H1 (cell line): ENCODE measurements at regions not wholly inside any gene's neighbourhood (a gene's known extent, or its start where the extent isn't known, plus 50 kb on each side); places are given as distances from the start of the nearest gene placed in this dataset.

ENCODE experiments used
- CTCF ChIA-PET: fragments of 300-600 bp; sonication (Branson Sonifier 250); formaldehyde crosslinking; loops from one replicate; lab custom pipeline; 2021; ENCODE audit not compliant: partially characterized antibody; lab: Charles Lee
- POLR2A ChIA-PET: fragments of 300-600 bp; sonication (Branson Sonifier 250); formaldehyde crosslinking; loops from one replicate; lab custom pipeline; 2021; ENCODE audit warnings: inconsistent platforms; ENCODE audit not compliant: partially characterized antibody; lab: Charles Lee
- DNase-seq, 2 experiments: peaks; one replicate each; pipeline versions ENCODE4 v3.0.0 to v3.0.0-alpha.2; 2010 to 2022; ENCODE audit warnings: low spot score in 2 of 2, low read depth in 1 of 2, mixed read lengths in 1 of 2
- FAIRE-seq: peaks from 2 replicates; lab custom pipeline; 2011; peaks lifted over from hg19 to GRCh38; lab: Jason Lieb, UNC
- H2AFZ ChIP-seq: 2 replicates; pipeline ENCODE4 v1.8.1; 2012; ENCODE audit warnings: low read length, inconsistent platforms
- H2AK5ac ChIP-seq: 2 replicates; pipeline ENCODE4 v1.6.1; 2013; ENCODE audit warnings: low read depth, low read length
- H2BK120ac ChIP-seq: replicated peaks from 2 replicates; pipeline ENCODE3; 2013; ENCODE audit warnings: low read depth, low read length, inconsistent platforms
- H2BK12ac ChIP-seq: 2 replicates; pipeline ENCODE4 v1.6.1; 2013; ENCODE audit warnings: low read depth, low read length
- H2BK15ac ChIP-seq: 2 replicates; pipeline ENCODE4 v1.6.1; 2013; ENCODE audit warnings: low read length
- H2BK20ac ChIP-seq: 2 replicates; pipeline ENCODE4 v1.6.1; 2013; ENCODE audit warnings: low read length
- H2BK5ac ChIP-seq: 2 replicates; pipeline ENCODE4 v1.6.1; 2013; ENCODE audit warnings: low read depth, low read length
- H3K14ac ChIP-seq: 2 replicates; pipeline ENCODE4 v1.6.1; 2013; ENCODE audit warnings: inconsistent platforms; ENCODE audit not compliant: insufficient read length
- H3K18ac ChIP-seq: 2 replicates; pipeline ENCODE4 v1.6.1; 2013; ENCODE audit warnings: low read length; ENCODE audit errors: extremely low read depth
- H3K23ac ChIP-seq: 2 replicates; pipeline ENCODE4 v1.6.1; 2013; ENCODE audit warnings: inconsistent platforms; ENCODE audit not compliant: insufficient read length
- H3K23me2 ChIP-seq: 2 replicates; pipeline ENCODE4 v1.6.1; 2013; ENCODE audit warnings: low read depth, low read length
- H3K27ac ChIP-seq: 2 replicates; pipeline ENCODE4 v1.6.1; 2011; ENCODE audit warnings: low read depth, low read length, inconsistent platforms
- H3K27me3 ChIP-seq, 4 experiments: replicated peaks in 1 of 4; 1 replicate in 1 of 4; 2 replicates in 3 of 4; pipeline versions ENCODE4 v1.6.1 to v1.8.1; 2011 to 2013; ENCODE audit warnings: low read length in 3 of 4, mild to moderate bottlenecking in 3 of 4, inconsistent platforms in 2 of 4, mixed read lengths in 2 of 4, moderate library complexity in 1 of 4; ENCODE audit not compliant: control insufficient read depth in 3 of 4, insufficient read depth in 3 of 4; ENCODE audit errors: extremely low read depth in 1 of 4
- H3K36me3 ChIP-seq, 4 experiments: 2 replicates each; pipeline versions ENCODE4 v1.6.1 to v1.8.1; 2011 to 2013; ENCODE audit warnings: mild to moderate bottlenecking in 4 of 4, low read length in 3 of 4, moderate library complexity in 2 of 4, control low read depth in 1 of 4, inconsistent platforms in 1 of 4; ENCODE audit not compliant: insufficient read depth in 4 of 4, control insufficient read depth in 2 of 4
- H3K4ac ChIP-seq: replicated peaks from 2 replicates; pipeline ENCODE3; 2013; ENCODE audit warnings: low read length, low read depth, mixed read lengths, inconsistent platforms; ENCODE audit not compliant: insufficient read length
- H3K4me1 ChIP-seq, 4 experiments: replicated peaks in 1 of 4; 1 replicate in 1 of 4; 2 replicates in 3 of 4; pipeline versions ENCODE4 v1.6.1 to v1.8.1; 2011 to 2013; ENCODE audit warnings: low read length in 3 of 4, inconsistent platforms in 2 of 4, mixed read lengths in 1 of 4; ENCODE audit not compliant: insufficient read depth in 4 of 4, control insufficient read depth in 3 of 4
- H3K4me2 ChIP-seq, 2 experiments: 2 replicates each; pipeline versions ENCODE4 v1.6.1 to v1.8.1; 2011 to 2013; ENCODE audit warnings: low read depth in 2 of 2, low read length in 2 of 2, control low read depth in 1 of 2, inconsistent platforms in 1 of 2, mild to moderate bottlenecking in 1 of 2; ENCODE audit not compliant: insufficient read depth in 1 of 2
- H3K4me3 ChIP-seq, 4 experiments: fragments of 200-600, 300-600 bp in 1 of 4; sonication (generic), shearing (Covaris generic), sonication (Bioruptor Twin) in 1 of 4; 2 replicates each; pipeline versions ENCODE4 v1.5.1 to v1.8.1; 2011 to 2016; ENCODE audit warnings: low read length in 4 of 4, low read depth in 3 of 4, control low read depth in 2 of 4, inconsistent platforms in 2 of 4, mild to moderate bottlenecking in 2 of 4, mixed read lengths in 1 of 4, moderate library complexity in 1 of 4; ENCODE audit not compliant: insufficient read depth in 2 of 4; ENCODE audit errors: extremely low read depth in 1 of 4
- H3K56ac ChIP-seq: replicated peaks from 2 replicates; pipeline ENCODE3; 2013; ENCODE audit warnings: low read depth, mild to moderate bottlenecking, mixed read lengths, low read length, inconsistent platforms; ENCODE audit not compliant: insufficient read length
- H3K79me1 ChIP-seq: 2 replicates; pipeline ENCODE4 v1.6.1; 2013; ENCODE audit warnings: low read depth, low read length, control low read depth
- H3K79me2 ChIP-seq, 2 experiments: 2 replicates each; pipeline versions ENCODE4 v1.6.1 to v1.8.1; 2012 to 2013; ENCODE audit warnings: low read length in 2 of 2, mild to moderate bottlenecking in 2 of 2, inconsistent platforms in 1 of 2; ENCODE audit not compliant: insufficient read depth in 2 of 2, control insufficient read depth in 1 of 2
- H3K9ac ChIP-seq, 4 experiments: replicated peaks in 1 of 4; 1 replicate in 1 of 4; 2 replicates in 3 of 4; pipeline versions ENCODE4 v1.6.1 to v1.8.1; 2011 to 2013; ENCODE audit warnings: low read depth in 3 of 4, low read length in 3 of 4, control low read depth in 2 of 4, mild to moderate bottlenecking in 2 of 4, moderate library complexity in 2 of 4, inconsistent platforms in 1 of 4; ENCODE audit errors: extremely low read depth in 1 of 4
- H3K9me3 ChIP-seq, 2 experiments: 2 replicates each; pipeline versions ENCODE4 v1.6.1 to v1.8.1; 2012 to 2013; ENCODE audit warnings: mild to moderate bottlenecking in 2 of 2, moderate library complexity in 2 of 2, control low read depth in 1 of 2, inconsistent platforms in 1 of 2, low read depth in 1 of 2, low read length in 1 of 2, mixed read lengths in 1 of 2; ENCODE audit not compliant: insufficient read depth in 2 of 2
- H4K20me1 ChIP-seq, 2 experiments: replicated peaks in 1 of 2; 2 replicates each; pipeline versions ENCODE3 to v1.8.1; 2011 to 2013; ENCODE audit warnings: inconsistent platforms in 2 of 2, low read length in 2 of 2, mild to moderate bottlenecking in 1 of 2; ENCODE audit not compliant: insufficient read depth in 2 of 2, control insufficient read depth in 1 of 2
- H4K5ac ChIP-seq: 2 replicates; pipeline ENCODE4 v1.6.1; 2013; ENCODE audit warnings: low read length, low read depth, mixed read lengths, inconsistent platforms; ENCODE audit not compliant: insufficient read length
- H4K8ac ChIP-seq: 2 replicates; pipeline ENCODE4 v1.8.0; 2013; ENCODE audit warnings: mild to moderate bottlenecking, moderate library complexity, low read length, inconsistent platforms; ENCODE audit not compliant: insufficient read depth; ENCODE audit errors: extremely low read depth
- H4K91ac ChIP-seq: replicated peaks from 2 replicates; pipeline ENCODE3; 2013; ENCODE audit warnings: low read length, mixed read lengths, inconsistent platforms; ENCODE audit not compliant: insufficient read length
- HDAC6 ChIP-seq: IDR thresholded peaks from one replicate; pipeline ENCODE4 v1.7.1; 2012; ENCODE audit warnings: low read depth, mild to moderate bottlenecking, inconsistent platforms, low read length, moderate library complexity
- KDM5A ChIP-seq: fragments of 200-600 bp; IDR thresholded peaks from 2 replicates; pipeline ENCODE4 v1.7.1; 2012; ENCODE audit warnings: mild to moderate bottlenecking, low read length, inconsistent platforms, mixed read lengths
- WGBS, 2 experiments: shearing (Covaris generic) in 1 of 2; methylation state at CpG; one replicate each; pipeline versions ENCODE4 v1.1.6 to v1.1.7; 2013 to 2015; ENCODE audit warnings: low lambda C conversion rate in 2 of 2, mixed read lengths in 2 of 2, inconsistent platforms in 1 of 2, low coverage in 1 of 2, missing lambda C conversion rate in 1 of 2; ENCODE audit not compliant: insufficient replicate concordance in 2 of 2, insufficient coverage in 1 of 2, insufficient read length in 1 of 2; ENCODE audit errors: extremely low coverage in 1 of 2, missing lambda C conversion rate in 1 of 2; 5-methylcytosine and 5-hydroxymethylcytosine counted together
- TF ChIP-seq, protein P1 (sequence below): IDR thresholded peaks from 2 replicates; pipeline ENCODE4 v1.6.1; 2011; ENCODE audit warnings: low read depth, mild to moderate bottlenecking, low read length; ENCODE audit not compliant: insufficient read depth

DNA sequence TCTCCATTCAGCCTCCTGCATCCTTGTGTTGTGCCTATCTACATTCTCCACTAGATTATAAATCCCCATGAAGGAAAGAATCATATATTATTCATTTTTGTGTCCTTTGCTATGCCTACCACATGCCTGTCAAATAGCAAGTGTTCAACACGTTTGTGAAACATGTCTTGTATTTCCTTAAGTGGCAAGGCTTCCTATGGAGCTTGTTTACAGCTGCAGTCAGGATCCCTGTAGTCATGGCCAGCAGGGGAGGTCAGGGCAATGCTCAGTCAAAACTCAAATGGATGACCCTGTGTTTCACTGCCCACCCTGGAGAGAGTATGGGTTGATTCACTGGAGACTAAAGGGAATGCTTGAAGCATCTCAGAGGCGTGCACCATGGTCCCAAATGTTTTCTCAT lies 191.7 kb upstream of the ATP11B start:
- Histone ChIP-seq H2AFZ (no peak overlapping the region), H3K18ac (no peak overlapping the region), H3K79me2 (no peaks in the 10 kb centered on the region), H4K91ac (no peak overlapping the region), H3K27ac (no peak overlapping the region)
- no peak for FAIRE-seq
- TF ChIP-seq, protein P1, sequence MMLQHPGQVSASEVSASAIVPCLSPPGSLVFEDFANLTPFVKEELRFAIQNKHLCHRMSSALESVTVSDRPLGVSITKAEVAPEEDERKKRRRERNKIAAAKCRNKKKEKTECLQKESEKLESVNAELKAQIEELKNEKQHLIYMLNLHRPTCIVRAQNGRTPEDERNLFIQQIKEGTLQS = no peak
- no peak for TF ChIP-seq HDAC6
- no peak for TF ChIP-seq KDM5A
- TF ChIP-seq, all 59 proteins: peak for 0
- Histone ChIP-seq H3K27me3 (no peaks in the 10 kb centered on the region), H3K79me1 (no peaks in the 10 kb centered on the region), H4K8ac (no peak overlapping the region), H3K4ac (no peak overlapping the region), H3K9ac (no peak overlapping the region), H3K14ac (no peak overlapping the region), H4K20me1 (no peaks in the 10 kb centered on the region), H2BK12ac (no peak overlapping the region), H3K36me3 (no peaks in the 10 kb centered on the region), H3K9me3 (no peaks in the 10 kb centered on the region), H3K23ac (no peak overlapping the region), H2AK5ac (no peak overlapping the region), H4K5ac (no peak overlapping the region), H2BK20ac (no peak overlapping the region), H3K56ac (no peak overlapping the region), H3K23me2 (no peaks in the 10 kb centered on the region), H3K4me1 (no peaks in the 10 kb centered on the region), H2BK5ac (no peak overlapping the region), H2BK15ac (no peak overlapping the region), H3K4me3 (no peak overlapping the region), H3K4me2 (no peak overlapping the region), H2BK120ac (no peak overlapping the region)
- POLR2A ChIA-PET = no interaction called here
- CTCF ChIA-PET = no interaction called here
- WGBS, 2 experiments = 67% methylated on average over 2 of the region's 2 CpGs; no CpG with 5 or more reads in 1 of the 2 experiments
- no peak for DNase-seq
